Testis (tissue), 2 donors: ENCODE measurements at regions not wholly inside any gene's neighbourhood (a gene's known extent, or its start where the extent isn't known, plus 50 kb on each side); places are given as distances from the start of the nearest gene placed in this dataset.

Source experiments
- DNase-seq: peaks from one replicate; pipeline ENCODE4 v3.0.0-alpha.2; 2019
- H3K27ac ChIP-seq, 2 donors: fragments of 200-600 bp; sonication (generic); one replicate each; pipeline ENCODE4 v1.5.1; 2019
- H3K27me3 ChIP-seq: fragments of 200-600 bp; sonication (generic); one replicate; pipeline ENCODE4 v1.5.1; 2019
- H3K36me3 ChIP-seq: fragments of 200-600 bp; sonication (generic); one replicate; pipeline ENCODE4 v1.5.1; 2017; ENCODE audit warnings: low read depth; ENCODE audit errors: missing control alignments
- H3K4me1 ChIP-seq: fragments of 200-600 bp; sonication (generic); one replicate; pipeline ENCODE4 v1.5.1; 2019
- H3K4me3 ChIP-seq, 2 donors: fragments of 200-600 bp; sonication (generic); one replicate each; pipeline ENCODE4 v1.5.1; 2017 to 2019
- H3K9me3 ChIP-seq: fragments of 200-600 bp; sonication (generic); one replicate; pipeline ENCODE4 v1.5.1; 2017
- CTCF ChIP-seq, 3 experiments: fragments of 450-650 bp in 2 of 3; fragments of 200-600 bp in 1 of 3; sonication (generic) in 1 of 3; IDR thresholded peaks; one replicate each; pipeline ENCODE4 v1.5.1; 2016 to 2019; ENCODE audit warnings: antibody characterized with exemption in 3 of 3, mild to moderate bottlenecking in 2 of 3, moderate library complexity in 1 of 3
- POLR2A ChIP-seq: fragments of 450-650 bp; IDR thresholded peaks from one replicate; pipeline ENCODE4 v1.6.1; 2017; ENCODE audit warnings: antibody characterized with exemption, mild to moderate bottlenecking, moderate library complexity
- WGBS, 2 donors: methylation state at CpG; one replicate each; pipeline ENCODE4 v1.1.5; 2018; 5-methylcytosine and 5-hydroxymethylcytosine counted together
- intact Hi-C: fragments of 100-400 bp; cut with DNase I; formaldehyde crosslinking; loops from one replicate; pipeline ENCODE4 v1.15.1; 2023; ENCODE audit warnings: low total_unique reads

DNA sequence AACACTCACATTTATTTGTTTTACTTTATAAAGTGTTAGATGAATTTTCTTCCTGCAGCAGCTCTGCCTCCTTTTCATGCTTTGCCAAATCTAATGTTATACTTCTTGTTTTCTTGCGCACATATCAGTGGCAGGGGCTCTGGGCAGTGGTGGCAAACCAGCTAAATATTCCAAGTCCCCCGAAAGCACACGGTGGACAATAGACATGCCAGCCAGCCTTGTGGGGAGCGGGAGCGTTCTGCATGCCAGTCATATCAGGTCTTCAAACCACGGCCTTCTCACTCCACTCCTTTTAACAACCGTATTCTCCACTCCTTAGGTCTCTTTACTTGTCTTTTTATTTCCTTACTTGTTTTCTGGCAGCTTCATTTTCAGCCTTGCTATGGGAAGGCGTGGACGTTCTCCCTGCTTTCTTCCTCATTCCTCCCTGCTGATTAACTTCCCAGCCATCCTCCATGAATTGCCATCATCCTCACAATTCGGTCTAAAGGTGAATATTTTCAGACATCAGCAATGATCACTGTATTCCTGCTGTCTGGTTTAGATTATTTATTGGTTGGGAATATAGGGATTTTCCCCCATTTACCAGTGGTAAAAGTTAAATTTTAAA, 77.1 kb upstream of the WASF3 start:
- Histone ChIP-seq H3K27me3 (no peaks in the 10 kb centered on the region), H3K4me3 (no peak overlapping the region), H3K4me1 (peaks cover 9% of the 10 kb centered on the region), H3K9me3 (no peaks in the 10 kb centered on the region), H3K36me3 (no peaks in the 10 kb centered on the region), H3K27ac (no peak overlapping the region)
- no peak for TF ChIP-seq POLR2A
- no peak for TF ChIP-seq CTCF (IDR thresholded peaks at IDR 0.05)
- intact Hi-C loops: no loop called here
- DNase-seq: no peak
- 75 to 78% methylated on average over 10 of the region's 10 CpGs for WGBS, 2 donors

DNA sequence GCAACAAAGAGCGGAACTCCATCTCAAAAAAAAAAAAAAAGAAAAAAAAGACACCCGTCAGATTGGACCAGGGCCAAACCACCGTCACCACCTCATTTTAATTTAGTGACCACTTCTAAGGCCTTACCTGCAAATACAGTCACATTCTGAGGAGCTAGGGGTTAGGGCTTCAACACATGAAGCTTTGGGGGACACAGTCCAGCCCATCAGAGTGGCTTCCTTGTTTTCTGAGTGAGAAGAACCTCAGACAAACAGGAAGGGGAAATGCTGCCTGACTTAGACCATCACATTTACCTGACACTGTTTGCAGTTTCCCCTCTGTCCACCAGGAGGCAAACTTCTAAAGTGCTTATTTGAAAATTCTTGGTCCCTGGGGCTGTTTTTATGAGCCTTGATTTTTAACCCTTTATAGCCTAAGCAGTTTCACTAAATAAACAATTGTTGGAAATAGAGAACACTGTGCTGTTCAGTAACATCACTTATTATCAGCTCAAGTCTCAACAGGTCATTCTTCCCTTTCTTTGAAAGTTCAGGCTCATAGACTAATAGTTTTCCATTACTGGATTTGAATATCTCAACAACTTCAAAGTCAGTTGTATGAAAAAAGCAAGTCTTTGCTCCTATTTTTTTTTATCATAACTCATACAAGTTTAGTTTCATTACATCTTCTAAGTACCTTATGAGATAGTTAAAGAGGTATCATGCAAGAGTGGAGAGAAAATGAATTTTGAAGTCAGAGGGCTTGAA, 74.9 kb upstream of the WASF3 start:
- no peak overlapping the region for H3K27ac ChIP-seq
- no peaks in the 10 kb centered on the region for H3K36me3 ChIP-seq
- 49 to 53% methylated on average over 3 of the region's 3 CpGs for WGBS, 2 donors
- no peak for TF ChIP-seq POLR2A
- TF ChIP-seq CTCF (IDR thresholded peaks at IDR 0.05): peak; percentile 71 to 86 (median 80)
- no peaks in the 10 kb centered on the region for H3K27me3 ChIP-seq
- DNase-seq: peak; percentile 81
- intact Hi-C loops: no loop called here
- H3K4me1 ChIP-seq: no peaks in the 10 kb centered on the region
- H3K4me3 ChIP-seq: no peak overlapping the region
- H3K9me3 ChIP-seq: no peaks in the 10 kb centered on the region

DNA sequence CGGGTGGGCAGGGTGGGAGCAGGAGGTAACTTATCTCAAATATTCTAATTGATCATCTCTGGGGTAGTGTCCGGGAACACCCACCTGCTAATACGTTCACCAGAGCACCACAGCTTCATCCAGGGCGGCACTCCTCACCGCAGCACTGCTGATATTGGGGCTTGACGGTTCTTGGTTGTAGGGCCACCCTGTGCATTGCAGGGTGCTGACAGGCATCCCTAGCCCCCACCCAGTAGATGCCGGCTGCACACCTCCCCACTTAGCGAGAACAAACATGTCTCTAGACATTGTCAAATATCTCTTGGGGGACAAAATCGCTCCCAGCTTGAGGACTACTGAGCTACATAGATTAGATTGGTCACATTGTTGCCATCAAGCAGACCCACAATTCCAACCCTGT, 73.9 kb upstream of the WASF3 start:
- Histone ChIP-seq H3K36me3 (no peaks in the 10 kb centered on the region), H3K9me3 (no peaks in the 10 kb centered on the region), H3K27me3 (no peaks in the 10 kb centered on the region), H3K27ac (no peak overlapping the region), H3K4me3 (no peak overlapping the region), H3K4me1 (no peaks in the 10 kb centered on the region)
- no peak for DNase-seq
- TF ChIP-seq POLR2A (no peak), CTCF (IDR thresholded peaks at IDR 0.05) (no peak)
- 78 to 80% methylated on average over 8 to 9 of the region's 9 CpGs for WGBS, 2 donors
- intact Hi-C loops: no loop called here

DNA sequence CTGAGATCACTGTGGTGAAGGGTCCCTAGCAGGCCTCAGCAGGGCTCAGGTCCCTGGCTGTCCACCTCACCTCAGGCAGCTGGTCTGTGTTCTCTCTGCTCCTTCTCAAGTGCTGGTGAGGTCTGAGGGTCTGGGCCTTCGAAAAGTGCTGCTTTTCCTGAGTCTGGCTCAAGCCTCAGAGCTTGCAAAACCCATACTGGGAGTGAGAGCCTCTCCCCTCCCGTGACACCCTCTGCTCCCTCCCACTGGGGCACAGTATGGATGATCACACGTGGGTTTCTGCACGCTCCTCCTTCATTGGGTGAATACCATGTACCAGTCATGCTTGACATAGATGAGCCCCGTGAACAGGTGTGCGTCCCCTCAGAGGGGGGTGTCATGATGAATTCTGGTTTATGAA, 73.3 kb upstream of the WASF3 start:
- H3K27ac ChIP-seq: no peak overlapping the region
- intact Hi-C loops: no loop called here
- no peak for DNase-seq
- no peaks in the 10 kb centered on the region for H3K27me3 ChIP-seq
- WGBS, 2 donors: 80 to 88% methylated on average over 1 to 6 of the region's 6 CpGs
- H3K9me3 ChIP-seq: no peaks in the 10 kb centered on the region
- TF ChIP-seq POLR2A (no peak), CTCF (IDR thresholded peaks at IDR 0.05) (no peak)
- no peaks in the 10 kb centered on the region for H3K4me1 ChIP-seq
- no peak overlapping the region for H3K4me3 ChIP-seq
- no peaks in the 10 kb centered on the region for H3K36me3 ChIP-seq

GRCh38 chr13:26485288-26485687, 72.2 kb upstream of the WASF3 start:
- Histone ChIP-seq H3K27ac (peak overlapping the region in 1 of 2 donors; percentile 63), H3K9me3 (no peaks in the 10 kb centered on the region), H3K4me1 (no peaks in the 10 kb centered on the region), H3K4me3 (no peak overlapping the region), H3K36me3 (no peaks in the 10 kb centered on the region), H3K27me3 (no peaks in the 10 kb centered on the region)
- DNase-seq: no peak
- no peak for TF ChIP-seq POLR2A
- no peak for TF ChIP-seq CTCF (IDR thresholded peaks at IDR 0.05)
- intact Hi-C loops: no loop called here
- 81 to 89% methylated on average over 7 of the region's 7 CpGs for WGBS, 2 donors
